Central memory CD8-positive, alpha-beta T cell (primary cell): ENCODE measurements at regions not wholly inside any gene's neighbourhood (a gene's known extent, or its start where the extent isn't known, plus 50 kb on each side); places are given as distances from the start of the nearest gene placed in this dataset.

Experiments used
- ATAC-seq: fragments of 150-1000 bp; cut with Tn5 transposase; replicated peaks from 2 replicates; pipeline ENCODE4 v1.10.0; 2022; ENCODE audit warnings: mild to moderate bottlenecking, moderate FRiP score, moderate number of reproducible peaks; ENCODE audit not compliant: poor library complexity, severe bottlenecking; ENCODE audit errors: extremely low read depth
- DNase-seq, 2 donors: peaks; one replicate each; pipeline ENCODE4 v3.0.0; 2021; ENCODE audit warnings: low spot score in 2 of 2
- H3K27ac Mint-ChIP-seq: one replicate; pipeline ENCODE4 v1.8.0; 2022; ENCODE audit warnings: low read depth, mild to moderate bottlenecking, moderate library complexity, mixed read lengths
- H3K27me3 Mint-ChIP-seq: one replicate; pipeline ENCODE4 v1.8.0; 2022; ENCODE audit warnings: mixed read lengths
- H3K36me3 Mint-ChIP-seq: one replicate; pipeline ENCODE4 v1.8.0; 2022; ENCODE audit warnings: mild to moderate bottlenecking, moderate library complexity, mixed read lengths; ENCODE audit not compliant: insufficient read depth
- H3K4me1 Mint-ChIP-seq: one replicate; pipeline ENCODE4 v1.8.0; 2022; ENCODE audit warnings: mixed read lengths
- H3K4me3 Mint-ChIP-seq: one replicate; pipeline ENCODE4 v1.8.0; 2022; ENCODE audit warnings: mild to moderate bottlenecking, moderate library complexity, mixed read lengths
- H3K9me3 Mint-ChIP-seq: one replicate; pipeline ENCODE4 v1.8.0; 2022; ENCODE audit warnings: mixed read lengths

GRCh38 chr1:88014131-88014530 lies 669.9 kb upstream of the PKN2 start:
- H3K4me1 Mint-ChIP-seq, result no peaks in the 10 kb centered on the region
- H3K27me3 Mint-ChIP-seq, result peaks cover 15% of the 10 kb centered on the region
- no peaks in the 10 kb centered on the region for H3K36me3 Mint-ChIP-seq
- H3K9me3 Mint-ChIP-seq, result no peaks in the 10 kb centered on the region
- H3K27ac Mint-ChIP-seq, result no peak overlapping the region
- DNase-seq, result no peak
- H3K4me3 Mint-ChIP-seq, result no peak overlapping the region
- no peak for ATAC-seq

- ATAC-seq, result no peak
- Mint-ChIP-seq H3K4me1 (no peaks in the 10 kb centered on the region), H3K27ac (no peak overlapping the region), H3K4me3 (no peak overlapping the region), H3K36me3 (no peaks in the 10 kb centered on the region), H3K27me3 (no peaks in the 10 kb centered on the region), H3K9me3 (no peaks in the 10 kb centered on the region)
- DNase-seq, result no peak
Observed at GRCh38 chr1:88016947-88017346, 667.1 kb upstream of the PKN2 start.

- DNase-seq, result no peak
- Mint-ChIP-seq H3K27me3 (peaks cover 18% of the 10 kb centered on the region), H3K36me3 (peaks cover 2% of the 10 kb centered on the region), H3K27ac (no peak overlapping the region), H3K9me3 (peaks cover 11% of the 10 kb centered on the region), H3K4me1 (no peaks in the 10 kb centered on the region), H3K4me3 (no peak overlapping the region)
- ATAC-seq, result no peak
Observed at GRCh38 chr1:88021529-88021928, 662.5 kb upstream of the PKN2 start.

GRCh38 chr1:88022516-88022915 lies 661.6 kb upstream of the PKN2 start:
- Mint-ChIP-seq H3K4me1 (no peaks in the 10 kb centered on the region), H3K9me3 (peaks cover 14% of the 10 kb centered on the region), H3K4me3 (no peak overlapping the region), H3K27me3 (peaks cover 27% of the 10 kb centered on the region), H3K27ac (no peak overlapping the region), H3K36me3 (peaks cover 2% of the 10 kb centered on the region)
- DNase-seq (no peak), ATAC-seq (no peak)

- Mint-ChIP-seq H3K36me3 (peaks cover 2% of the 10 kb centered on the region), H3K9me3 (peaks cover 12% of the 10 kb centered on the region), H3K27me3 (peaks cover 44% of the 10 kb centered on the region), H3K4me3 (no peak overlapping the region), H3K27ac (no peak overlapping the region), H3K4me1 (no peaks in the 10 kb centered on the region)
- ATAC-seq, result no peak
- no peak for DNase-seq
Observed at GRCh38 chr1:88029142-88029541, 654.9 kb upstream of the PKN2 start.

- Mint-ChIP-seq H3K27ac (no peak overlapping the region), H3K4me3 (no peak overlapping the region), H3K9me3 (peaks cover 12% of the 10 kb centered on the region), H3K4me1 (no peaks in the 10 kb centered on the region), H3K27me3 (peaks cover 44% of the 10 kb centered on the region), H3K36me3 (peaks cover 2% of the 10 kb centered on the region)
- DNase-seq, result no peak
- no peak for ATAC-seq
Observed at GRCh38 chr1:88029899-88030298, 654.2 kb upstream of the PKN2 start.

GRCh38 chr1:88035578-88035977 lies 648.5 kb upstream of the PKN2 start:
- H3K27ac Mint-ChIP-seq, result no peak overlapping the region
- H3K36me3 Mint-ChIP-seq, result peaks cover 3% of the 10 kb centered on the region
- H3K4me1 Mint-ChIP-seq, result no peaks in the 10 kb centered on the region
- H3K27me3 Mint-ChIP-seq, result peaks cover 9% of the 10 kb centered on the region
- DNase-seq, result no peak
- H3K9me3 Mint-ChIP-seq, result peaks cover 20% of the 10 kb centered on the region
- no peak overlapping the region for H3K4me3 Mint-ChIP-seq
- no peak for ATAC-seq

GRCh38 chr1:88036345-88037014 lies 647.6 kb upstream of the PKN2 start:
- Mint-ChIP-seq H3K36me3 (peaks cover 3% of the 10 kb centered on the region), H3K27ac (no peak overlapping the region), H3K9me3 (peaks cover 20% of the 10 kb centered on the region), H3K4me3 (no peak overlapping the region), H3K4me1 (no peaks in the 10 kb centered on the region), H3K27me3 (peaks cover under 1% of the 10 kb centered on the region)
- DNase-seq, result no peak
- ATAC-seq, result no peak

- no peak overlapping the region for H3K4me3 Mint-ChIP-seq
- H3K4me1 Mint-ChIP-seq, result no peaks in the 10 kb centered on the region
- H3K27me3 Mint-ChIP-seq, result no peaks in the 10 kb centered on the region
- peaks cover 20% of the 10 kb centered on the region for H3K9me3 Mint-ChIP-seq
- H3K27ac Mint-ChIP-seq, result no peak overlapping the region
- no peak for DNase-seq
- ATAC-seq, result no peak
- H3K36me3 Mint-ChIP-seq, result peaks cover 3% of the 10 kb centered on the region
Observed at GRCh38 chr1:88039240-88039639, 644.8 kb upstream of the PKN2 start.

- ATAC-seq, result no peak
- H3K27me3 Mint-ChIP-seq, result no peaks in the 10 kb centered on the region
- H3K4me1 Mint-ChIP-seq, result no peaks in the 10 kb centered on the region
- no peak overlapping the region for H3K4me3 Mint-ChIP-seq
- peaks cover 3% of the 10 kb centered on the region for H3K36me3 Mint-ChIP-seq
- no peak for DNase-seq
- peaks cover 12% of the 10 kb centered on the region for H3K9me3 Mint-ChIP-seq
- no peak overlapping the region for H3K27ac Mint-ChIP-seq
Observed at GRCh38 chr1:88043834-88044233, 640.2 kb upstream of the PKN2 start.

- no peak overlapping the region for H3K27ac Mint-ChIP-seq
- H3K4me1 Mint-ChIP-seq, result no peaks in the 10 kb centered on the region
- peaks cover 2% of the 10 kb centered on the region for H3K36me3 Mint-ChIP-seq
- H3K9me3 Mint-ChIP-seq, result no peaks in the 10 kb centered on the region
- peaks cover 19% of the 10 kb centered on the region for H3K27me3 Mint-ChIP-seq
- H3K4me3 Mint-ChIP-seq, result no peak overlapping the region
- ATAC-seq (no peak), DNase-seq (no peak)
Observed at GRCh38 chr1:88052167-88052566, 631.9 kb upstream of the PKN2 start.

- Mint-ChIP-seq H3K36me3 (peaks cover 2% of the 10 kb centered on the region), H3K27ac (no peak overlapping the region), H3K4me3 (no peak overlapping the region), H3K9me3 (no peaks in the 10 kb centered on the region), H3K4me1 (no peaks in the 10 kb centered on the region), H3K27me3 (peaks cover 19% of the 10 kb centered on the region)
- ATAC-seq (no peak), DNase-seq (no peak)
Observed at GRCh38 chr1:88053065-88053464, 631.0 kb upstream of the PKN2 start.

GRCh38 chr1:88056881-88057280 lies 627.2 kb upstream of the PKN2 start:
- no peak for ATAC-seq

More at GRCh38 chr1:88056881-88057280, 627.2 kb upstream of the PKN2 start:
- no peak for DNase-seq
- Mint-ChIP-seq H3K27me3 (peaks cover 19% of the 10 kb centered on the region), H3K4me1 (no peaks in the 10 kb centered on the region), H3K9me3 (no peaks in the 10 kb centered on the region), H3K27ac (no peak overlapping the region), H3K4me3 (no peak overlapping the region), H3K36me3 (peaks cover 2% of the 10 kb centered on the region)
